ENCODE measurements at regions not wholly inside any gene's neighbourhood (a gene's known extent, or its start where the extent isn't known, plus 50 kb on each side); places are given as distances from the start of the nearest gene placed in this dataset.

- dilution Hi-C loops (cut with MboI; ENCODE audit: extremely low pct_ligation_motif_present, low sequenced_read_pairs) = no loop called here
- FAIRE-seq = no peak
- H3K27me3 ChIP-seq (ENCODE audit: control insufficient read depth, extremely low read depth, insufficient read depth, low read length) = no peaks in the 10 kb centered on the region
- no peaks in the 10 kb centered on the region for H3K4me1 ChIP-seq (ENCODE audit: control insufficient read depth, extremely low read depth, insufficient read depth, low read length)
- no peak overlapping the region for H2AFZ ChIP-seq (ENCODE audit: control insufficient read depth, low read length)
- no peaks in the 10 kb centered on the region for H4K20me1 ChIP-seq (ENCODE audit: control insufficient read depth, extremely low read depth, insufficient read depth, low read length)
- H3K9me3 ChIP-seq (ENCODE audit: control insufficient read depth, low read depth, low read length) = no peaks in the 10 kb centered on the region
- H3K27ac ChIP-seq (ENCODE audit: control insufficient read depth, insufficient read depth, low read length) = no peak overlapping the region
- H3K9me1 ChIP-seq (ENCODE audit: control insufficient read depth, extremely low read depth, insufficient read depth, low read length) = no peaks in the 10 kb centered on the region
- H3K9ac ChIP-seq (ENCODE audit: control insufficient read depth, extremely low read depth, insufficient read depth, low read length) = no peak overlapping the region
- TF ChIP-seq, protein P1, sequence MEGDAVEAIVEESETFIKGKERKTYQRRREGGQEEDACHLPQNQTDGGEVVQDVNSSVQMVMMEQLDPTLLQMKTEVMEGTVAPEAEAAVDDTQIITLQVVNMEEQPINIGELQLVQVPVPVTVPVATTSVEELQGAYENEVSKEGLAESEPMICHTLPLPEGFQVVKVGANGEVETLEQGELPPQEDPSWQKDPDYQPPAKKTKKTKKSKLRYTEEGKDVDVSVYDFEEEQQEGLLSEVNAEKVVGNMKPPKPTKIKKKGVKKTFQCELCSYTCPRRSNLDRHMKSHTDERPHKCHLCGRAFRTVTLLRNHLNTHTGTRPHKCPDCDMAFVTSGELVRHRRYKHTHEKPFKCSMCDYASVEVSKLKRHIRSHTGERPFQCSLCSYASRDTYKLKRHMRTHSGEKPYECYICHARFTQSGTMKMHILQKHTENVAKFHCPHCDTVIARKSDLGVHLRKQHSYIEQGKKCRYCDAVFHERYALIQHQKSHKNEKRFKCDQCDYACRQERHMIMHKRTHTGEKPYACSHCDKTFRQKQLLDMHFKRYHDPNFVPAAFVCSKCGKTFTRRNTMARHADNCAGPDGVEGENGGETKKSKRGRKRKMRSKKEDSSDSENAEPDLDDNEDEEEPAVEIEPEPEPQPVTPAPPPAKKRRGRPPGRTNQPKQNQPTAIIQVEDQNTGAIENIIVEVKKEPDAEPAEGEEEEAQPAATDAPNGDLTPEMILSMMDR (optimal IDR thresholded peaks at IDR 0.05 in 1 of 3, IDR thresholded peaks at IDR 0.05 in 1 of 3, conservative IDR thresholded peaks at IDR 0.05 in 1 of 3; ENCODE audit: extremely low read depth in 1 of 3, insufficient read depth in 2 of 3, low read length in 3 of 3) = no peak
- TF ChIP-seq EZH2 (IDR thresholded peaks at IDR 0.05; ENCODE audit: low read length) = no peak
- no peaks in the 10 kb centered on the region for H3K36me3 ChIP-seq (ENCODE audit: control insufficient read depth in 2 of 2, extremely low read depth in 1 of 2, insufficient read depth in 2 of 2, low read length in 2 of 2)
- no peak overlapping the region for H3K4me2 ChIP-seq (ENCODE audit: control insufficient read depth, extremely low read depth, insufficient read depth, low read depth, low read length)
- no peak for DNase-seq (ENCODE audit: low read depth, low spot score)
- no peaks in the 10 kb centered on the region for H3K79me2 ChIP-seq (ENCODE audit: control insufficient read depth, insufficient read depth, low read length)
- no peak overlapping the region for H3K4me3 ChIP-seq (ENCODE audit: control insufficient read depth in 2 of 3, extremely low read depth in 1 of 3, insufficient read depth in 2 of 3, low read depth in 1 of 3, low read length in 3 of 3)
Measured at GRCh38 chr5:152995214-152995725, 495.2 kb upstream of the GRIA1 start.

DNA sequence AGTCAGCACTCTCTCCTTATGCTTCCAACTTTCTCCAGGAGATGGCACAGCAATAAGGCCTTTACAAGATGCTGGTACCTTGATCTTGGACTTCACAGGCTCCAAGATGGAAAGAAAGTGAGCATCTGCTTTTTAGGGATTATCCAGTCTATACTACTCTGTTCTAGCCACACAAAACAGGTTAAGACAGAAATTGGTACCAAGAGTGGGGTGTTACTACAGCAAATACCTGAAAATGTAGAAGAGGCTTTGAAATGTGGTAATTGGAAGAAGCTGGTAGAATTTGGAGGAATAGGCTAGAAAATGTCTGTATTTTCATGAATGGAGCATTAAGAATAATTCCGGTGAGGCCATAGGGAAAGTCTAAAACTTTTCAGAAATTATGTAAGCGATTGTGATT is 484.8 kb upstream of the GRIA1 start:
- no peak overlapping the region for H3K9ac ChIP-seq (ENCODE audit: control insufficient read depth, extremely low read depth, insufficient read depth, low read length)
- no peak overlapping the region for H3K27ac ChIP-seq (ENCODE audit: control insufficient read depth, insufficient read depth, low read length)
- H3K27me3 ChIP-seq (ENCODE audit: control insufficient read depth, extremely low read depth, insufficient read depth, low read length) = no peaks in the 10 kb centered on the region
- dilution Hi-C loops (cut with MboI; ENCODE audit: extremely low pct_ligation_motif_present, low sequenced_read_pairs) = no loop called here
- no peaks in the 10 kb centered on the region for H4K20me1 ChIP-seq (ENCODE audit: control insufficient read depth, extremely low read depth, insufficient read depth, low read length)
- H3K4me1 ChIP-seq (ENCODE audit: control insufficient read depth, extremely low read depth, insufficient read depth, low read length) = no peaks in the 10 kb centered on the region
- H3K4me3 ChIP-seq (ENCODE audit: control insufficient read depth in 2 of 3, extremely low read depth in 1 of 3, insufficient read depth in 2 of 3, low read depth in 1 of 3, low read length in 3 of 3) = no peak overlapping the region
- H3K36me3 ChIP-seq (ENCODE audit: control insufficient read depth in 2 of 2, extremely low read depth in 1 of 2, insufficient read depth in 2 of 2, low read length in 2 of 2) = no peaks in the 10 kb centered on the region
- no peak for DNase-seq (ENCODE audit: low read depth, low spot score)
- FAIRE-seq = no peak
- TF ChIP-seq, protein P1 (optimal IDR thresholded peaks at IDR 0.05 in 1 of 3, IDR thresholded peaks at IDR 0.05 in 1 of 3, conservative IDR thresholded peaks at IDR 0.05 in 1 of 3; ENCODE audit: extremely low read depth in 1 of 3, insufficient read depth in 2 of 3, low read length in 3 of 3) = no peak
- TF ChIP-seq EZH2 (IDR thresholded peaks at IDR 0.05; ENCODE audit: low read length) = no peak
- no peak overlapping the region for H3K4me2 ChIP-seq (ENCODE audit: control insufficient read depth, extremely low read depth, insufficient read depth, low read depth, low read length)
- H3K79me2 ChIP-seq (ENCODE audit: control insufficient read depth, insufficient read depth, low read length) = no peaks in the 10 kb centered on the region
- peaks cover 3% of the 10 kb centered on the region for H3K9me3 ChIP-seq (ENCODE audit: control insufficient read depth, low read depth, low read length)
- no peaks in the 10 kb centered on the region for H3K9me1 ChIP-seq (ENCODE audit: control insufficient read depth, extremely low read depth, insufficient read depth, low read length)
- H2AFZ ChIP-seq (ENCODE audit: control insufficient read depth, low read length) = no peak overlapping the region
